HG03469 (cell line): ENCODE measurements at regions not wholly inside any gene's neighbourhood (a gene's known extent, or its start where the extent isn't known, plus 50 kb on each side); places are given as distances from the start of the nearest gene placed in this dataset.
"Not testable (repeated sequence)": the region's sequence is repeated elsewhere in the genome, so short reads cannot be mapped to it uniquely, and the experiment has no call there.

Experiments used
- ATAC-seq: cut with Tn5 transposase; IDR thresholded peaks from one replicate; pipeline ENCODE4 v1.9.1; 2021; ENCODE audit warnings: mild to moderate bottlenecking, moderate library complexity, moderate number of reproducible peaks; ENCODE audit not compliant: unreplicated experiment

- ATAC-seq = no peak
Observed at GRCh38 chr5:99621772-99622681, 693.2 kb upstream of the CHD1 start.

DNA sequence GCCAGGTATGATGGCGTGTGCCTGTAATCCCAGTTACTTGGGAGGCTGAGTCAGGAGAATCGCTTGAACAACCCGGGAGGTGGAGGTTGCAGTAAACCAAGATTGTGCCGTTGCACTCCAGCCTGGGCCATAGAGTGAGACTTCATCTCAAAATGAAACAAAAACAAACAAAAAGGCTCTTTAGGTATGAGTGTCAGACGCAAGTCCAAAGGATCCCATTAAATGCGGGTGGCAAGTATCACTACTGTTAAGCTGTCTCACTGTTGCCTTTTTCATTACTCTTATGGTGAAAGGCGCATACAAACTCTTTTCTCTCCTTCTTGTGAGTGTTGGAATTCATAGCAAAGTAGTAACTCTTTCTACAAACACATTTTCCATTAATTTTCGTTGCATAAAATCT lies 688.5 kb upstream of the CHD1 start:
- ATAC-seq = no peak

- ATAC-seq = no peak
Observed at GRCh38 chr5:99614888-99615287, 686.1 kb upstream of the CHD1 start.

- no peak for ATAC-seq
Observed at GRCh38 chr5:99607124-99607523, 678.3 kb upstream of the CHD1 start.

GRCh38 chr5:99605904-99606303 lies 677.1 kb upstream of the CHD1 start:
- ATAC-seq = no peak

- ATAC-seq = no peak
Observed at GRCh38 chr5:99600952-99601351, 672.1 kb upstream of the CHD1 start.

DNA sequence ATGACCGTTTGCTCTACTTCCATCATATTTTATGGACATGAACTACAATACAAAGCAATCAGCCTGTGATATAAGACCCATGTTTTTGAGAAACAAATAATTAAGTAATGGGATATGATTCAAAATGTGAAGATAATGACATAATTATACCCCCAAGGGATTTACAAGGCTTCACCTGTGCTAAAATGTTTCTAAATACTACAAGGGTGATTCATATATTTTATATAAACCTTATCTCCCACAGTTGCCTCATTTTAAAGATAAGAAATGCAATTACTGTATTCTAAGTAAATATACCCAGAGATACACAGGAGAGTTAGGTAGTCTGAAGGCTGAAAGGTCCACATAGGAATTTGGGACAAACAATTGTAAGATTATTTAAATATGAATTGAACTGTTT lies 662.0 kb upstream of the CHD1 start:
- no peak for ATAC-seq

GRCh38 chr5:99589424-99589823 lies 660.6 kb upstream of the CHD1 start:
- no peak for ATAC-seq

DNA sequence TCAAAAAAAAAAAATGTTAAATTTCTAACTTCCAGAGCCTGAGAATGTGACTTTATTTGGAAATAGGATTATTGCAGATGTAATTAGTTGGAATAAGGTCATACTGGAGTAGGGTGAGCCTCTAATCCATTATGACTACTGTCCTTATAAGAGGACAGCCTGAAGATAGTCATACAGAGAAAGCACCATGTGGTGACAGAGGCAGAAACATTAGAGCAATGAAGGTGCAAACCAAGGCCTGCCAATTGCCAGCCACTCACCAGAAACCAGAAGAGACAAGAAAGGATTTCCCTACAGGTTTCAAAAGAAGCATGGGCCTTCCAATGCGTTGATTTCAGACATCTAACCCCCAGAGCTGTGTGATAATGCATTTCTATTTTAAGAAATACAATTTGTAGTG lies 659.2 kb upstream of the CHD1 start:
- ATAC-seq = peak; percentile 48

DNA sequence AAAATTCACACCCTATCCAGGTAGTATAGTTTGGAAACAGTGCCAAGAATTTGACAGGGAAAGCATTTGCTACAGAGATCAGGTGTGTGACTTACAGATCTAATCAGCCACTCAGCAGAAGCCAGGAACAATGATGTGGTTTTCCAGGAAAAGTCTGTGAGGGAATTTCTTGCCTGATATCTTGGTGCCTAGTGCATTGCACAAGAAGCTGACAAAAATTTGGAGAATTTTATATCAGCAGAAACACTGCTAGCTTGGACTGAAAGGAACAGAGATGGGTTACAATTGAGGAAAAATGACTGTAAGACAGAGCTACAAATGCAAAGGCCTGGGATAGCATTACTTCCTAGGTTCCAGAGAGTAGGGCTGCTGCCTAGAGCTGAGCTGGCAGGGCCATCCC lies 658.1 kb upstream of the CHD1 start:
- no peak for ATAC-seq

GRCh38 chr5:99581204-99581603 lies 652.4 kb upstream of the CHD1 start:
- ATAC-seq = not testable (repeated sequence)

- not testable (repeated sequence) for ATAC-seq
Observed at GRCh38 chr5:99562937-99563627, 634.3 kb upstream of the CHD1 start.

- ATAC-seq = no peak
Observed at GRCh38 chr5:99553211-99553810, 624.5 kb upstream of the CHD1 start.

DNA sequence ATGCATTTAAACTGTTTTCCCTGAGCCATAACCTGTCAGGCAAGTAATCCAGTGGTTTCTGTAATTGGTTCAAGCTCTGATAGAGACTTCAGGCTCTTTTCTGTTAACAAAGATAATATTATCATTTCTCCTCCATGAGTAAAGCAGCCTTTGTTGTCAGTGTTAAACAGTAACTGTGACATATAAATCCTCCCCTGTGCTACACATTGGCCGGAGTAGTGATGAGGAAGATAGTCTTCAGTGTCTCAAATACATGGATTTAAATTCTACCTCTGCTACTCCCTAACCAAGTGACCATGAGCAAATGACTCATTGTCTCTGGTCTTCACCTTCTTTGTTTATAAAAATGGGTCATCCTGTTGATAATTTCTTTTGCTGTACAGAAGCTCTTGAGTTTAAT lies 615.5 kb upstream of the CHD1 start:
- ATAC-seq = no peak

- no peak for ATAC-seq
Observed at GRCh38 chr5:99543841-99544240, 615.0 kb upstream of the CHD1 start.

GRCh38 chr5:99534241-99534640 lies 605.4 kb upstream of the CHD1 start:
- not testable (repeated sequence) for ATAC-seq

GRCh38 chr5:99521666-99522065 lies 592.9 kb upstream of the CHD1 start:
- not testable (repeated sequence) for ATAC-seq

GRCh38 chr5:99515864-99516490 lies 587.2 kb upstream of the CHD1 start:
- not testable (repeated sequence) for ATAC-seq

DNA sequence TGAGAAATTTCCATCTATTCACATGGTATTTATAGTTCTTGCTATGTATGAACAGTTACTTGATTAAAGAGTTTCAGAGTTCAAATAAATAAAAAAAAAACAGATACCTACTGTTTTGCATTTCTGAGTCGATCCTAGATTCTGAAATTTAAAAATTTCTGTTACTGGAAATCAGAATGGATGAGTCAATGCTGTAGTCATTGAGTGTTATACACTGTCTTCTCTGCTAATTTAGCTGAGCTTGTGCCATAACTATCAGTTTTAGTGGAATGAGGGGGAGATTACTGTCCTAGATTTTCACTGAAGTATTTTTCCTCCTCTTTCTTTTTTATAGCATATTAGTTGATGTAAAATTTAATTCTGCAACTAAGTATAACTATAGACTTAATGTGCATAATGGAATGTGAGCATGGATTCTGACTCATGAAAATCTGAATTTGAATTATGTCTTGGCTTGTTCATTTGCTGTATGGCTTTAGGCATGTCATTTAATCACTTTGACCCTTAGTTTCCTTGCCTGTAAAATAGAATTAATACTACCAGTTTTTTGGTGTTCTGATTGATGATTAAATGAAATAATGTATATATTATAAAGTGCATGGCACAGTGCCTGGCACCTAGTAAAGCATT lies 581.5 kb upstream of the CHD1 start:
- ATAC-seq = not testable (repeated sequence)

GRCh38 chr5:99509064-99509463 lies 580.3 kb upstream of the CHD1 start:
- not testable (repeated sequence) for ATAC-seq

DNA sequence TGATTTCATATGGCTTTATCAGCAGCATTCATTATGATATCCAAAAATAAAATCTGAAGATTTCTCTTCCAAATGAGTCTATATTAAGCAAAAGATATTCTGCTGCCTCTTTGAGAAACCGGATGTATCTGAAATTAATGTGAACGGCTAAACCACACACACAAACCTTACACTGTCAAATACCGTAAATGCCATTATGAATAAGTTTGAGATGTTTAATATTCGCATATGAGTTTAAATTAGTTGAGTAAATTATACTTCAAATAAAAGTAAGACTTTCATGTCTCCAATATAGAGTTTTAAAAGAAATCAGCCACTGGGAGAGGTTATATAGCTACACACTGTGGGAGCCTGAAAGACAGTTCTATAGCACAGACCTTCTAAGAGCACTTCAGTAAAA lies 566.6 kb upstream of the CHD1 start:
- not testable (repeated sequence) for ATAC-seq
